ENCODE measurements at regions not wholly inside any gene's neighbourhood (a gene's known extent, or its start where the extent isn't known, plus 50 kb on each side); places are given as distances from the start of the nearest gene placed in this dataset.
A peak's percentile ranks its signal among the peaks of the same experiment; 100 is the strongest.

DNA sequence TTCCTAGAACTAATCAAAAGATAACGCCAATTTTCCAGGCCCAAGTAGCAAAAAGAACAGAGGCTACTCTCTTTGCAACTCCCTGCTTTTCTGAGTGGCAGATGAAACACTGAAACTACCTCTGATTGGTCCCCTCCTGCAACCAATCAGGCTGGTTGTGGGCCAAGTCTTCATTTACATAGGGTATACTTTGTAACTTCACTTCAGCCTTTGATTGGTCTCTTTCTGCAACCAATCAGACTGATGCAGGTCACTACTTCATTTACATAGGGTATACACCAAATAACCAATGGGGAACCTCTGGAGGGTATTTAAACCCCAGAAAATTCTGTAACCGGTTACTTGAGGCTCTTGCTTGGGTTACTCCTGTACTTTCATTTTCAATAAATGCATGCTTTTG, 289.6 kb downstream of the MED10 start:
- WGBS, 2 donors = 86 to 90% methylated on average over 2 of the region's 2 CpGs
- Histone ChIP-seq H3K4me3 (no peak overlapping the region), H3K4me1 (no peaks in the 10 kb centered on the region), H3K9me3 (no peaks in the 10 kb centered on the region), H3K36me3 (ENCODE audit: low read depth, missing control alignments) (no peaks in the 10 kb centered on the region), H3K27ac (no peak overlapping the region), H3K27me3 (no peaks in the 10 kb centered on the region)
- DNase-seq = peak; percentile 16
- TF ChIP-seq, protein P1, sequence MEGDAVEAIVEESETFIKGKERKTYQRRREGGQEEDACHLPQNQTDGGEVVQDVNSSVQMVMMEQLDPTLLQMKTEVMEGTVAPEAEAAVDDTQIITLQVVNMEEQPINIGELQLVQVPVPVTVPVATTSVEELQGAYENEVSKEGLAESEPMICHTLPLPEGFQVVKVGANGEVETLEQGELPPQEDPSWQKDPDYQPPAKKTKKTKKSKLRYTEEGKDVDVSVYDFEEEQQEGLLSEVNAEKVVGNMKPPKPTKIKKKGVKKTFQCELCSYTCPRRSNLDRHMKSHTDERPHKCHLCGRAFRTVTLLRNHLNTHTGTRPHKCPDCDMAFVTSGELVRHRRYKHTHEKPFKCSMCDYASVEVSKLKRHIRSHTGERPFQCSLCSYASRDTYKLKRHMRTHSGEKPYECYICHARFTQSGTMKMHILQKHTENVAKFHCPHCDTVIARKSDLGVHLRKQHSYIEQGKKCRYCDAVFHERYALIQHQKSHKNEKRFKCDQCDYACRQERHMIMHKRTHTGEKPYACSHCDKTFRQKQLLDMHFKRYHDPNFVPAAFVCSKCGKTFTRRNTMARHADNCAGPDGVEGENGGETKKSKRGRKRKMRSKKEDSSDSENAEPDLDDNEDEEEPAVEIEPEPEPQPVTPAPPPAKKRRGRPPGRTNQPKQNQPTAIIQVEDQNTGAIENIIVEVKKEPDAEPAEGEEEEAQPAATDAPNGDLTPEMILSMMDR (IDR thresholded peaks at IDR 0.05) = no peak
- no peak for TF ChIP-seq POLR2A (IDR thresholded peaks at IDR 0.05)
- intact Hi-C loops (cut with DNase I; ENCODE audit: low total_unique reads) = no loop called here

DNA sequence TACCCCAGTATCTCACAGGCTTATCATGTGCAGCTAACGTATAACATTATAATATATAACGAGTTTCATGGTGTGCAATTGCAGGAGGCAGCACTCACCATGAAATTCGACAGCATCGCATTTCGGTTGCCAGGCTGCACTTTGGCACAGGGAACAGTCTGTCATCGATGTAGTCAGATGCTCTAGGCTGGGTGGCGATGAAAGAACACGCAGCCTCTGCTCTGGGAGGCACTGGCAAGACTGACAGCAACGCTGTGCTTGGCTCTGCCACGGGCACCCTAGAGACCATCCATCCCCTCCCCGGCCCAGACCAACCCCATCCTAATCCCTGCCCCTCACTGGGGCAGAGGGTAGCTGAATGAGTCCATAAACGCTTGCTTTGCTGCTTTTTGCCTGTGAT, 290.8 kb downstream of the MED10 start:
- DNase-seq = no peak
- TF ChIP-seq POLR2A (IDR thresholded peaks at IDR 0.05) = no peak
- TF ChIP-seq, protein P1 (IDR thresholded peaks at IDR 0.05) = no peak
- 93 to 95% methylated on average over 11 to 12 of the region's 12 CpGs for WGBS, 2 donors
- intact Hi-C loops (cut with DNase I; ENCODE audit: low total_unique reads) = no loop called here
- Histone ChIP-seq H3K4me3 (no peak overlapping the region), H3K27me3 (no peaks in the 10 kb centered on the region), H3K9me3 (no peaks in the 10 kb centered on the region), H3K4me1 (no peaks in the 10 kb centered on the region), H3K36me3 (ENCODE audit: low read depth, missing control alignments) (no peaks in the 10 kb centered on the region), H3K27ac (no peak overlapping the region)

DNA sequence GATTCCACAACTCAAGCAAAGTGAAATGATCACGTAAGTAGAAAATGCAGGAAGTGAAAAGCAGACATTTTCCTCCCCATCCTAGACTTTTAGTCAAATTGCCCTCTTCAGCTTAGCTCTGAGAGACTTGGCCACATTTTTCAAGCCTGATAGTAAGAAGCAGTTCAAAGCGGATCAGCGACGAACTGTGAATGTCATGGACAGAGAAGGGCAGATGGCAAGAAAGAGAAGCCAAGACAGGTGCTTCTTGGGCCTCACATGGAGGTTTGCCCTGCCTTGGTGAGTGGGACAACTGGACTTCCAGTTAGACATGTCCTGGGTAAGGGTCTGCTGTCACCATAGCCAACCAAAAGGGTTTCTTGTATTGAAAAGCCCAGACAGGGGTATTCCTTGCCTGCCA, 291.5 kb downstream of the MED10 start:
- no peak for DNase-seq
- intact Hi-C loops (cut with DNase I; ENCODE audit: low total_unique reads) = no loop called here
- TF ChIP-seq POLR2A (IDR thresholded peaks at IDR 0.05) = no peak
- TF ChIP-seq, protein P1 (IDR thresholded peaks at IDR 0.05) = no peak
- H3K9me3 ChIP-seq = no peaks in the 10 kb centered on the region
- no peak overlapping the region for H3K4me3 ChIP-seq
- H3K27me3 ChIP-seq = no peaks in the 10 kb centered on the region
- H3K27ac ChIP-seq = no peak overlapping the region
- 93 to 97% methylated on average over 4 of the region's 4 CpGs for WGBS, 2 donors
- H3K36me3 ChIP-seq (ENCODE audit: low read depth, missing control alignments) = no peaks in the 10 kb centered on the region
- H3K4me1 ChIP-seq = no peaks in the 10 kb centered on the region

DNA sequence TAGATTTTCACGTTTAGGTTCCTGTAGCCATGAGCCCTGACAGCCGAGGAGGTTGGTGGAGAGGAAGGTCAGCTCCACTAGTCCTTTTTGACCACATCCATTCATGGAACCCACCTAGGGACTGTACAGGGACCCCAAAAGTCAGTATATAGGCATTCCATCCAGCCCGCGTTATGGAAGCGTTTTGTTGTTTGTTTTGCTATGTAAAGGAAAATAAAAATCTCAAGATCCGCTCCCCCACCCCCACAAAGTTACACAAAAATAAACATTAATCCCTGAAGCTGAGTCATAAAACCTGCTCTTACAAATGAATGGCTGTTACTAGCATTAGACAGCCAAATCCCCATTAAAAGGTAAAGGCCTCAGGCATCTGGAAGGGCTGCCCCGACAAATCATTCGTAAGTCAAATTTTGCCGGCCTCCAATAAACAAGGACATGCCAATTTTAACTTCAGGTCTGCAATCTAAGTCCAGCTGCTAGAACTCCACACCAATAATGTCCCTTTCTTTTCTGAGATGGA, 292.9 kb downstream of the MED10 start:
- intact Hi-C loops (cut with DNase I; ENCODE audit: low total_unique reads) = no loop called here
- H3K4me3 ChIP-seq = no peak overlapping the region
- no peak for DNase-seq
- H3K36me3 ChIP-seq (ENCODE audit: low read depth, missing control alignments) = no peaks in the 10 kb centered on the region
- no peak overlapping the region for H3K27ac ChIP-seq
- no peaks in the 10 kb centered on the region for H3K4me1 ChIP-seq
- TF ChIP-seq, protein P1 (IDR thresholded peaks at IDR 0.05) = no peak
- no peak for TF ChIP-seq POLR2A (IDR thresholded peaks at IDR 0.05)
- 78 to 91% methylated on average over 9 of the region's 9 CpGs for WGBS, 2 donors
- H3K9me3 ChIP-seq = no peaks in the 10 kb centered on the region
- H3K27me3 ChIP-seq = no peaks in the 10 kb centered on the region

DNA sequence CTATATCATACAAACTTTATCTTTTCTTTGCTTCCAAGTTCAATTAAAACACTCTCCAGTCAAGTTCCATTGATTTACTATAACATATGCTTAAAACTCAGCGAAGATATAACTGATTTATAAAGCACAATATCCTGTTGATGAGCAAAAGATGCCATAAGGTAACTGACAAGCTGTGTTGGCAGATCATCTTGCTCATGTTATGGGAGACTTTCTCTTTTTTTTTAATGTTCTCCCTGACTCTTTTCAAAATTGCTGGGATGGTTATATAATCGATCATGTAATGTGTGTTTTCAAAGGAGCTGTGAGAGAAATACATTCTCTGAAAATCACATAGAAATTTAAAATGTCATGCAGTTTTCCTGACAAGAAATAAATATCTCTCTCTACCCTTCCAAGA, 293.5 kb downstream of the MED10 start:
- no peak overlapping the region for H3K27ac ChIP-seq
- TF ChIP-seq POLR2A (IDR thresholded peaks at IDR 0.05) = no peak
- TF ChIP-seq, protein P1 (IDR thresholded peaks at IDR 0.05) = no peak
- no peak overlapping the region for H3K4me3 ChIP-seq
- H3K4me1 ChIP-seq = no peaks in the 10 kb centered on the region
- WGBS, 2 donors = 62 to 78% methylated on average over 2 of the region's 2 CpGs
- no peaks in the 10 kb centered on the region for H3K36me3 ChIP-seq (ENCODE audit: low read depth, missing control alignments)
- no peaks in the 10 kb centered on the region for H3K27me3 ChIP-seq
- no peaks in the 10 kb centered on the region for H3K9me3 ChIP-seq
- no peak for DNase-seq
- intact Hi-C loops (cut with DNase I; ENCODE audit: low total_unique reads) = no loop called here
